Brain microvascular endothelial cell (primary cell): ENCODE measurements at regions not wholly inside any gene's neighbourhood (a gene's known extent, or its start where the extent isn't known, plus 50 kb on each side); places are given as distances from the start of the nearest gene placed in this dataset.

Source experiments
- DNase-seq: peaks from one replicate; pipeline ENCODE4 v3.0.0-alpha.2; 2020
- H3K27ac ChIP-seq: fragments of 250-450 bp; sonication (Bioruptor Pico); 2 replicates; pipeline ENCODE4 v1.5.1; 2020; ENCODE audit warnings: mild to moderate bottlenecking, moderate library complexity
- H3K27me3 ChIP-seq: fragments of 250-450 bp; sonication (Bioruptor Pico); replicated peaks from 2 replicates; pipeline ENCODE4 v1.5.1; 2020; ENCODE audit warnings: mild to moderate bottlenecking
- H3K36me3 ChIP-seq: fragments of 250-450 bp; sonication (Bioruptor Pico); replicated peaks from 2 replicates; pipeline ENCODE4 v1.5.1; 2020; ENCODE audit warnings: mild to moderate bottlenecking
- H3K4me3 ChIP-seq: 2 replicates; pipeline ENCODE4 v1.5.1; 2011; ENCODE audit warnings: low read depth, mild to moderate bottlenecking, control low read depth, low read length, moderate library complexity
- in situ Hi-C: cut with HindIII; loops from 2 replicates; pipeline ENCODE4 v1.10.0; 2017; ENCODE audit warnings: low sequenced_read_pairs, low pct_ligation_motif_present
- TF ChIP-seq, protein P1 (sequence below): IDR thresholded peaks from 2 replicates; pipeline ENCODE4 v1.5.1; 2011; ENCODE audit warnings: low read depth, mild to moderate bottlenecking, moderate library complexity, low read length, control low read depth, inconsistent platforms; ENCODE audit errors: missing control alignments

DNA sequence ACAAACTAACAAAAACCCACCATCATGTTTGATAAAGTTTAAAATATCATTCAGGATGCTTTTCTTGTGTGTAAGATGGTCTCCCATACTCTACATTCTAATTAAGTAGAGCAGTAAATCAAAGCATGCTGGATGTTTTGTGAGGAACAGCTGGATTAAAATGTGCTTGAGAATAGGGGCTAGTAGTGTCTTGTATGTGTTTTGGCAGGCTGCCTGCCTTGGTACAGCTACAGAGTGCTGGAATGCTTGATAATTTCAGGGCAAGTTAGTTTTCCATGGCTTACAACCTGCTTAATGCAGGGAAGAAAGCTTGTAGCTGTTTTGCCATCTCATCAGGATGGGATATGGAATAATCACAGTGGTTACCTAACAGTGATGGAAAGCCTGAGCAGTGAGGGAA, 636.6 kb upstream of the MMS22L start:
- DNase-seq: no peak
- in situ Hi-C loops: no loop called here
- Histone ChIP-seq H3K4me3 (no peak overlapping the region), H3K27ac (no peak overlapping the region), H3K27me3 (no peaks in the 10 kb centered on the region), H3K36me3 (no peaks in the 10 kb centered on the region)
- TF ChIP-seq, protein P1, sequence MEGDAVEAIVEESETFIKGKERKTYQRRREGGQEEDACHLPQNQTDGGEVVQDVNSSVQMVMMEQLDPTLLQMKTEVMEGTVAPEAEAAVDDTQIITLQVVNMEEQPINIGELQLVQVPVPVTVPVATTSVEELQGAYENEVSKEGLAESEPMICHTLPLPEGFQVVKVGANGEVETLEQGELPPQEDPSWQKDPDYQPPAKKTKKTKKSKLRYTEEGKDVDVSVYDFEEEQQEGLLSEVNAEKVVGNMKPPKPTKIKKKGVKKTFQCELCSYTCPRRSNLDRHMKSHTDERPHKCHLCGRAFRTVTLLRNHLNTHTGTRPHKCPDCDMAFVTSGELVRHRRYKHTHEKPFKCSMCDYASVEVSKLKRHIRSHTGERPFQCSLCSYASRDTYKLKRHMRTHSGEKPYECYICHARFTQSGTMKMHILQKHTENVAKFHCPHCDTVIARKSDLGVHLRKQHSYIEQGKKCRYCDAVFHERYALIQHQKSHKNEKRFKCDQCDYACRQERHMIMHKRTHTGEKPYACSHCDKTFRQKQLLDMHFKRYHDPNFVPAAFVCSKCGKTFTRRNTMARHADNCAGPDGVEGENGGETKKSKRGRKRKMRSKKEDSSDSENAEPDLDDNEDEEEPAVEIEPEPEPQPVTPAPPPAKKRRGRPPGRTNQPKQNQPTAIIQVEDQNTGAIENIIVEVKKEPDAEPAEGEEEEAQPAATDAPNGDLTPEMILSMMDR: no peak

DNA sequence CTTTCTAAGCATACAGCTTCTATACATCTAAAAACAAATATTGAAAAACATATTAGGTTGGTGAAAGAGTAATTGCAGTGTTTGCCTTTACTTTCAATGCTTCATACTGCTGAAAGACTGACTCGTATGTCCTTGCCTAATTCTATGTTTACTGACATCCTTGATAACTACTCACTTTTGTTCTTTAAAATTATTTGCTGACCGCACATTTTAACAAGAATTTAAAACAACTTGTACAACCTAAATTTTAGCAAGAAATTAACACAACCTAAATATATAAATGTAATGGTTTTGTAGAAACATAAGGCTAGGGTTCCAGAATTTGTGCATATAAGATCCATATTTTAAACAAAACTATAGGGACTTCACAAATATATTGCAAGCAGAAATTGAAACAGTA, 640.2 kb upstream of the MMS22L start:
- Histone ChIP-seq H3K27ac (no peak overlapping the region), H3K27me3 (no peaks in the 10 kb centered on the region), H3K4me3 (no peak overlapping the region), H3K36me3 (no peaks in the 10 kb centered on the region)
- DNase-seq: no peak
- TF ChIP-seq, protein P1: no peak
- in situ Hi-C loops: no loop called here

DNA sequence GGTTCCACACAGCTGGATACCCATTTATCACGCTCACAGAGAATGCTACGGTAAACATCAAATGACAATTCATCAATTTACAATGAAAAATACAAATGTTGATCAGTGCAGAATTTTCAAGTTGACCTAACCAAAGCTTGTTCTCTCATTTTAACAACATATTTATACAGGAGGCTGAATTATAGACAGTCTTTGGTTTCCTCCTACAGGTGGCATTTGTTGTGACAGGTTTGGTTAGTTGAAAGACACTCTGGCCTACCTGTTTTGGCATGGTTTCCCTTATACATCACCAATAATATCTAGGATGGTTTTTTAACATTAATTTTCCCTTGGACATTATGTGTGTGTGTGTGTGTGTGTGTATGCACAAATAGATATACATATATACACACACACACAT, 642.5 kb upstream of the MMS22L start:
- Histone ChIP-seq H3K27ac (no peak overlapping the region), H3K36me3 (no peaks in the 10 kb centered on the region), H3K4me3 (no peak overlapping the region), H3K27me3 (no peaks in the 10 kb centered on the region)
- TF ChIP-seq, protein P1: peak; percentile 6
- in situ Hi-C loops: no loop called here
- no peak for DNase-seq

- Histone ChIP-seq H3K27me3 (no peaks in the 10 kb centered on the region), H3K4me3 (no peak overlapping the region), H3K36me3 (no peaks in the 10 kb centered on the region), H3K27ac (no peak overlapping the region)
- TF ChIP-seq, protein P1: no peak
- no peak for DNase-seq
- in situ Hi-C loops: no loop called here
Observed at GRCh38 chr6:97939440-97940168, 656.6 kb upstream of the MMS22L start.

GRCh38 chr6:97947841-97948240, 664.8 kb upstream of the MMS22L start:
- DNase-seq: peak; percentile 9
- no peaks in the 10 kb centered on the region for H3K36me3 ChIP-seq
- H3K27me3 ChIP-seq: no peaks in the 10 kb centered on the region
- H3K4me3 ChIP-seq: no peak overlapping the region
- TF ChIP-seq, protein P1: no peak
- in situ Hi-C loops: no loop called here
- no peak overlapping the region for H3K27ac ChIP-seq

DNA sequence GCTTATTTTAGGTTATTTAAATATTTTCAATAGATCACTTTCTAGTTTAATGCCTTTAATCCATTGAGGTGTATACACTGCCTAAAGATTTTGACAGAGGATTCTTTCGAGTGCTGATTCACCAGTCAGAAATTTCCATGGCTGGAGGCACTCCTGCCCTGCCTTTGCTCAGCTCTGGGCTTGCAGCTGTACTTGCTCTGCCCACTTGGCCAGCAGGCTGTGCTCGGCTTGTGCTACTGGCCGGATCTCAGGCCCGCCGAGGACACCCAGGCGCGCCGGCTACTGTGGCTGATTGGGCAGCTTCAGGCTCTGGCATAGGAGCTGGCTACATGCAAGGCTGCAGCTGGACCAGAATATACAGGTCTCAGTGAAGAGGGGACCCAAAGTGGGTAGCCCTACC, 675.1 kb upstream of the MMS22L start:
- H3K27me3 ChIP-seq: no peaks in the 10 kb centered on the region
- H3K4me3 ChIP-seq: no peak overlapping the region
- TF ChIP-seq, protein P1: no peak
- in situ Hi-C loops: no loop called here
- H3K36me3 ChIP-seq: no peaks in the 10 kb centered on the region
- H3K27ac ChIP-seq: no peak overlapping the region
- no peak for DNase-seq
